Neural cell (in vitro differentiated cells): ENCODE measurements at regions not wholly inside any gene's neighbourhood (a gene's known extent, or its start where the extent isn't known, plus 50 kb on each side); places are given as distances from the start of the nearest gene placed in this dataset.

Source experiments
- H2AFZ ChIP-seq: fragments of 200-600, 300-800 bp; sonication (generic), shearing (Covaris generic); 2 replicates; pipeline ENCODE4 v1.6.0; 2014; ENCODE audit warnings: low read depth, mild to moderate bottlenecking, antibody characterized with exemption, low read length, moderate library complexity
- H3F3A ChIP-seq: fragments of 200-600 bp; shearing (Covaris generic); 2 replicates; pipeline ENCODE4 v1.6.1; 2016; ENCODE audit warnings: mild to moderate bottlenecking, moderate library complexity, mixed read lengths, antibody characterized with exemption, low read length; ENCODE audit not compliant: insufficient read depth, poor library complexity, severe bottlenecking
- H3K27ac ChIP-seq: fragments of 200-600, 300-800 bp; sonication (generic), shearing (Covaris generic); 2 replicates; pipeline ENCODE4 v1.5.1; 2014; ENCODE audit warnings: mild to moderate bottlenecking, low read length, moderate library complexity
- H3K27me3 ChIP-seq: fragments of 300-800, 200-600 bp; sonication (generic), shearing (Covaris generic); 2 replicates; pipeline ENCODE4 v1.6.0; 2014; ENCODE audit warnings: mild to moderate bottlenecking, low read depth, low read length, moderate library complexity; ENCODE audit not compliant: insufficient read depth
- H3K36me3 ChIP-seq: fragments of 300-800, 200-600 bp; sonication (generic), shearing (Covaris generic); 2 replicates; pipeline ENCODE4 v1.5.1; 2014; ENCODE audit warnings: mild to moderate bottlenecking, antibody characterized with exemption, low read length, moderate library complexity; ENCODE audit not compliant: insufficient read depth
- H3K4me2 ChIP-seq: fragments of 300-800, 200-600 bp; sonication (generic), shearing (Covaris generic); 2 replicates; pipeline ENCODE4 v1.6.0; 2014; ENCODE audit warnings: mild to moderate bottlenecking, low read length
- H3K4me3 ChIP-seq: fragments of 300-800, 200-600 bp; sonication (generic), shearing (Covaris generic); 2 replicates; pipeline ENCODE4 v1.5.1; 2014; ENCODE audit warnings: mild to moderate bottlenecking, low read length, moderate library complexity
- H3K79me2 ChIP-seq: fragments of 200-600 bp; shearing (Covaris generic); replicated peaks from 2 replicates; pipeline ENCODE4 v1.6.0; 2014; ENCODE audit warnings: mild to moderate bottlenecking, low read length, moderate library complexity; ENCODE audit not compliant: insufficient read depth
- H3K9ac ChIP-seq: fragments of 300-800, 200-600 bp; sonication (generic), shearing (Covaris generic); 2 replicates; pipeline ENCODE4 v1.6.1; 2016; ENCODE audit warnings: mild to moderate bottlenecking, low read length, mixed read lengths
- H3K9me2 ChIP-seq: fragments of 200-600 bp; shearing (Covaris generic); 2 replicates; pipeline ENCODE4 v1.6.1; 2016; ENCODE audit warnings: mild to moderate bottlenecking, low read length, mixed read lengths; ENCODE audit not compliant: insufficient read depth
- H3K9me3 ChIP-seq: fragments of 200-600, 300-800 bp; sonication (generic), shearing (Covaris generic); 2 replicates; pipeline ENCODE4 v1.6.1; 2016; ENCODE audit warnings: mild to moderate bottlenecking, mixed run types, low read length, moderate library complexity, mixed read lengths
- H4K20me1 ChIP-seq: fragments of 200-600 bp; shearing (Covaris generic); 2 replicates; pipeline ENCODE4 v1.6.1; 2016; ENCODE audit warnings: mild to moderate bottlenecking, mixed run types; ENCODE audit not compliant: insufficient read depth
- EP300 ChIP-seq: fragments of 450-650 bp; conservative IDR thresholded peaks from 2 replicates; pipeline ENCODE4 v1.6.1; 2014; ENCODE audit warnings: antibody characterized with exemption, mild to moderate bottlenecking, moderate library complexity; ENCODE audit not compliant: poor library complexity, severe bottlenecking
- EZH2 ChIP-seq: fragments of 200-600, 300-800 bp; shearing (Covaris generic), sonication (generic); IDR thresholded peaks from 2 replicates; pipeline ENCODE4 v1.6.1; 2014; ENCODE audit warnings: antibody characterized with exemption, low read length, borderline replicate concordance, mild to moderate bottlenecking; ENCODE audit not compliant: insufficient read depth, poor library complexity, severe bottlenecking
- MXI1 ChIP-seq: fragments of 450-650 bp; conservative IDR thresholded peaks from 2 replicates; pipeline ENCODE4 v1.6.1; 2014; ENCODE audit warnings: antibody characterized with exemption, mild to moderate bottlenecking; ENCODE audit not compliant: poor library complexity, severe bottlenecking
- POLR2AphosphoS5 ChIP-seq: IDR thresholded peaks from 2 replicates; pipeline ENCODE4 v1.6.1; 2012
- RAD21 ChIP-seq: fragments of 450-650 bp; conservative IDR thresholded peaks from 2 replicates; pipeline ENCODE4 v1.6.1; 2014; ENCODE audit warnings: antibody characterized with exemption, mild to moderate bottlenecking, moderate library complexity
- SMC3 ChIP-seq: fragments of 450-650 bp; conservative IDR thresholded peaks from 2 replicates; pipeline ENCODE4 v1.6.1; 2014; ENCODE audit warnings: antibody characterized with exemption, mild to moderate bottlenecking, moderate library complexity; ENCODE audit not compliant: poor library complexity
- TAF1 ChIP-seq: IDR thresholded peaks from 2 replicates; pipeline ENCODE4 v1.6.1; 2012; ENCODE audit warnings: low read depth
- TF ChIP-seq, protein P1 (sequence below): IDR thresholded peaks from 2 replicates; pipeline ENCODE4 v1.6.1; 2012; ENCODE audit warnings: borderline replicate concordance
- TF ChIP-seq, protein P2 (sequence below): fragments of 450-650 bp; IDR thresholded peaks from 2 replicates; pipeline ENCODE4 v1.5.1; 2014; ENCODE audit warnings: antibody characterized with exemption, mild to moderate bottlenecking, moderate library complexity; ENCODE audit not compliant: poor library complexity, severe bottlenecking

DNA sequence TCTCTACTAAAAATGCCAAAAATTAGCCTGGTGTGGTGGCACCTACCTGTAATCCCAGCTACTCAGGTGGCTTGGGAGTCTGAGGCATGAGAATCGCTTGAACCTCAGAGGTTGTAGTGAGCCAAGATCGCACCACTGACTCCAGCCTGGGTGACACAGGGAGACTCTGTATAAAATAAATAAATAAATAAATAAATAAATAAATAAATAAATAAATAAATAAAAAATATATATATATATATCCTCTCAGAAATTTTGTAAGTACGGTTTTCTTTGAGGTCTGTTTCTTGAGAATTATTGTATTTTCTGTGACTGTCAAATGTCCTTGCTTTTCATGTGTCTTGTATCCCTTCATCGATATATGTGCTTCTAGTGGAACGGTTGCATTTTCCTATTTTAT, 406.9 kb upstream of the FIGN start:
- Histone ChIP-seq H3K36me3 (no peaks in the 10 kb centered on the region), H3K79me2 (no peaks in the 10 kb centered on the region), H4K20me1 (no peaks in the 10 kb centered on the region), H3K9ac (no peak overlapping the region), H2AFZ (no peak overlapping the region), H3K27me3 (no peaks in the 10 kb centered on the region), H3K27ac (no peak overlapping the region), H3K9me3 (no peaks in the 10 kb centered on the region), H3K9me2 (no peaks in the 10 kb centered on the region), H3K4me3 (no peak overlapping the region), H3K4me2 (no peak overlapping the region), H3F3A (no peaks in the 10 kb centered on the region)
- TF ChIP-seq MXI1 (no peak), SMC3 (no peak), EZH2 (no peak), RAD21 (no peak), EP300 (no peak), POLR2AphosphoS5 (no peak), TAF1 (no peak)
- TF ChIP-seq, protein P1, sequence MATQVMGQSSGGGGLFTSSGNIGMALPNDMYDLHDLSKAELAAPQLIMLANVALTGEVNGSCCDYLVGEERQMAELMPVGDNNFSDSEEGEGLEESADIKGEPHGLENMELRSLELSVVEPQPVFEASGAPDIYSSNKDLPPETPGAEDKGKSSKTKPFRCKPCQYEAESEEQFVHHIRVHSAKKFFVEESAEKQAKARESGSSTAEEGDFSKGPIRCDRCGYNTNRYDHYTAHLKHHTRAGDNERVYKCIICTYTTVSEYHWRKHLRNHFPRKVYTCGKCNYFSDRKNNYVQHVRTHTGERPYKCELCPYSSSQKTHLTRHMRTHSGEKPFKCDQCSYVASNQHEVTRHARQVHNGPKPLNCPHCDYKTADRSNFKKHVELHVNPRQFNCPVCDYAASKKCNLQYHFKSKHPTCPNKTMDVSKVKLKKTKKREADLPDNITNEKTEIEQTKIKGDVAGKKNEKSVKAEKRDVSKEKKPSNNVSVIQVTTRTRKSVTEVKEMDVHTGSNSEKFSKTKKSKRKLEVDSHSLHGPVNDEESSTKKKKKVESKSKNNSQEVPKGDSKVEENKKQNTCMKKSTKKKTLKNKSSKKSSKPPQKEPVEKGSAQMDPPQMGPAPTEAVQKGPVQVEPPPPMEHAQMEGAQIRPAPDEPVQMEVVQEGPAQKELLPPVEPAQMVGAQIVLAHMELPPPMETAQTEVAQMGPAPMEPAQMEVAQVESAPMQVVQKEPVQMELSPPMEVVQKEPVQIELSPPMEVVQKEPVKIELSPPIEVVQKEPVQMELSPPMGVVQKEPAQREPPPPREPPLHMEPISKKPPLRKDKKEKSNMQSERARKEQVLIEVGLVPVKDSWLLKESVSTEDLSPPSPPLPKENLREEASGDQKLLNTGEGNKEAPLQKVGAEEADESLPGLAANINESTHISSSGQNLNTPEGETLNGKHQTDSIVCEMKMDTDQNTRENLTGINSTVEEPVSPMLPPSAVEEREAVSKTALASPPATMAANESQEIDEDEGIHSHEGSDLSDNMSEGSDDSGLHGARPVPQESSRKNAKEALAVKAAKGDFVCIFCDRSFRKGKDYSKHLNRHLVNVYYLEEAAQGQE = no peak
- TF ChIP-seq, protein P2, sequence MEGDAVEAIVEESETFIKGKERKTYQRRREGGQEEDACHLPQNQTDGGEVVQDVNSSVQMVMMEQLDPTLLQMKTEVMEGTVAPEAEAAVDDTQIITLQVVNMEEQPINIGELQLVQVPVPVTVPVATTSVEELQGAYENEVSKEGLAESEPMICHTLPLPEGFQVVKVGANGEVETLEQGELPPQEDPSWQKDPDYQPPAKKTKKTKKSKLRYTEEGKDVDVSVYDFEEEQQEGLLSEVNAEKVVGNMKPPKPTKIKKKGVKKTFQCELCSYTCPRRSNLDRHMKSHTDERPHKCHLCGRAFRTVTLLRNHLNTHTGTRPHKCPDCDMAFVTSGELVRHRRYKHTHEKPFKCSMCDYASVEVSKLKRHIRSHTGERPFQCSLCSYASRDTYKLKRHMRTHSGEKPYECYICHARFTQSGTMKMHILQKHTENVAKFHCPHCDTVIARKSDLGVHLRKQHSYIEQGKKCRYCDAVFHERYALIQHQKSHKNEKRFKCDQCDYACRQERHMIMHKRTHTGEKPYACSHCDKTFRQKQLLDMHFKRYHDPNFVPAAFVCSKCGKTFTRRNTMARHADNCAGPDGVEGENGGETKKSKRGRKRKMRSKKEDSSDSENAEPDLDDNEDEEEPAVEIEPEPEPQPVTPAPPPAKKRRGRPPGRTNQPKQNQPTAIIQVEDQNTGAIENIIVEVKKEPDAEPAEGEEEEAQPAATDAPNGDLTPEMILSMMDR = no peak

DNA sequence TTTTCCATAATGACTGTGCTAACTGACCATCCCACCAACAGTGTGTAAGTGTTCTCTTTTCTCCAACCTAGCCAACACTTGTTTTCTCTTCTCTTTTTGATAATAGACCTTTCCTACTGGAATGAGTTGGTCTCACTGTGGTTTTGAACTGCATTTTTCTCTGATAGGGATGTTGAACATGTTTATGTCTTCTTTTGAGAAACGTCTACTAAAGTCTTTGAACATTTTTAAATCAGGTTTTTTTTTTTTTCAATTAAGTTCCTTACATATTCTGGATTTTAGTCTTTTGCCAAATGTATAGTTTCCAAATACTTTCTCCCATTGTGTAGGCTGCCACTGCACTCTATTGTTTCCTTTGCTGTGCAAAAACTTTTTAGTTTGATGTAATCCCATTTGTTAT, 405.5 kb upstream of the FIGN start:
- no peaks in the 10 kb centered on the region for H4K20me1 ChIP-seq
- H3K4me2 ChIP-seq = no peak overlapping the region
- H3K4me3 ChIP-seq = no peak overlapping the region
- no peak overlapping the region for H3K9ac ChIP-seq
- H3K79me2 ChIP-seq = no peaks in the 10 kb centered on the region
- H3F3A ChIP-seq = no peaks in the 10 kb centered on the region
- H3K9me2 ChIP-seq = no peaks in the 10 kb centered on the region
- no peaks in the 10 kb centered on the region for H3K27me3 ChIP-seq
- TF ChIP-seq, protein P1 = no peak
- TF ChIP-seq TAF1 (no peak), POLR2AphosphoS5 (no peak), MXI1 (no peak), EZH2 (no peak), SMC3 (no peak), EP300 (no peak), RAD21 (no peak)
- TF ChIP-seq, protein P2 = no peak
- H3K9me3 ChIP-seq = no peaks in the 10 kb centered on the region
- no peak overlapping the region for H3K27ac ChIP-seq
- H3K36me3 ChIP-seq = no peaks in the 10 kb centered on the region
- H2AFZ ChIP-seq = no peak overlapping the region
